GM12891 (cell line): ENCODE measurements at regions not wholly inside any gene's neighbourhood (a gene's known extent, or its start where the extent isn't known, plus 50 kb on each side); places are given as distances from the start of the nearest gene placed in this dataset.

Experiments
- POLR2A ChIP-seq: IDR thresholded peaks from 2 replicates; pipeline ENCODE4 v1.6.1; 2011; ENCODE audit warnings: low read depth, low read length, control low read depth
- POLR2AphosphoS5 ChIP-seq: IDR thresholded peaks from 2 replicates; pipeline ENCODE4 v1.6.1; 2011; ENCODE audit warnings: low read depth, low read length, control low read depth
- POU2F2 ChIP-seq: IDR thresholded peaks from 2 replicates; pipeline ENCODE4 v1.6.1; 2011; ENCODE audit warnings: low read depth, mild to moderate bottlenecking, control low read depth, low read length, moderate library complexity
- SPI1 ChIP-seq: IDR thresholded peaks from 2 replicates; pipeline ENCODE4 v1.6.1; 2011; ENCODE audit warnings: low read depth, low read length, control low read depth
- TAF1 ChIP-seq: IDR thresholded peaks from 2 replicates; pipeline ENCODE4 v1.6.1; 2011; ENCODE audit warnings: low read depth, low read length, control low read depth

GRCh38 chr1:41294216-41294615 lies 52.1 kb upstream of the SCMH1 start:
- TF ChIP-seq POLR2A (no peak), POLR2AphosphoS5 (no peak), TAF1 (no peak), SPI1 (no peak), POU2F2 (no peak)
